H7 (cell line): ENCODE measurements at regions not wholly inside any gene's neighbourhood (a gene's known extent, or its start where the extent isn't known, plus 50 kb on each side); places are given as distances from the start of the nearest gene placed in this dataset.
"Not testable (repeated sequence)": the region's sequence is repeated elsewhere in the genome, so short reads cannot be mapped to it uniquely, and the experiment has no call there.

Experiments
- DNase-seq: peaks from one replicate; pipeline ENCODE4 v3.0.0; 2012
- H3K27me3 ChIP-seq: 2 replicates; pipeline ENCODE4 v1.6.0; 2011; ENCODE audit warnings: mild to moderate bottlenecking, low read length; ENCODE audit not compliant: control insufficient read depth, insufficient read depth
- H3K36me3 ChIP-seq: replicated peaks from 2 replicates; pipeline ENCODE4 v1.5.1; 2011; ENCODE audit warnings: low read length; ENCODE audit not compliant: control insufficient read depth, insufficient read depth
- H3K4me3 ChIP-seq: 2 replicates; pipeline ENCODE4 v1.5.1; 2011; ENCODE audit warnings: low read depth, mild to moderate bottlenecking, control low read depth, low read length, moderate library complexity; ENCODE audit not compliant: insufficient read depth

- DNase-seq, result no peak
- H3K4me3 ChIP-seq, result no peak overlapping the region
Measured at GRCh38 chr4:165548702-165549101, 169.9 kb downstream of the CPE start.

DNA sequence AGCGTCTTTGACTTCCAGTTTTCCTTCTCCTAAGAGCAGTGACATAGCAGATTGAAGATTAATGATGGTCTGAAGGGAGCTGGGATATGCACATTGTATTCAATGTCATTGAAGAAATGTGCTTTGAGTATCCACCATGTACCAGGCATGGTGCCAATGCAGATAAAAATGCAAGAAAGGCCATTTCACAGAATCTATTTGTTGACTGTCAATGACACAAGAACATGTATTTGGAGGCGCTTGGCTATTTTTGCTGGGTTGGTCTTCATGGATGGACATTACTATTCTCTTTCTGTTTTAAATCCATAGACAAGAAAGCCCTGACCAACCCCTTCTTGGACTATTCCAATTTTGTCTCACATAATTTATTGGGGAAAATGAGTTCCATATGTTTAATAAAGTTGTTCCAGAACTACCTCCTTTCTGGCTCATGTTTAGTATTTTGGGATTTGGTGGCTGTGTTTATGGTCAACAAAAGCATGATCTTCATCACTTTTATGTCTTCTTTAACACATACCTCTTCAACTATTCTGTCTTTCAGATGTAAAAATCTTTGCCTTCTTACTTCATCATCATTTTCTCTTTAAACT, 174.5 kb downstream of the CPE start:
- no peak for DNase-seq
- Histone ChIP-seq H3K4me3 (no peak overlapping the region), H3K27me3 (no peaks in the 10 kb centered on the region), H3K36me3 (no peaks in the 10 kb centered on the region)

More at GRCh38 chr4:165548702-165549101, 169.9 kb downstream of the CPE start:
- H3K27me3 ChIP-seq, result no peaks in the 10 kb centered on the region
- H3K36me3 ChIP-seq, result no peaks in the 10 kb centered on the region

- Histone ChIP-seq H3K36me3 (no peaks in the 10 kb centered on the region), H3K4me3 (no peak overlapping the region), H3K27me3 (no peaks in the 10 kb centered on the region)
- DNase-seq, result no peak
Measured at GRCh38 chr4:165555302-165555701, 176.5 kb downstream of the CPE start.

DNA sequence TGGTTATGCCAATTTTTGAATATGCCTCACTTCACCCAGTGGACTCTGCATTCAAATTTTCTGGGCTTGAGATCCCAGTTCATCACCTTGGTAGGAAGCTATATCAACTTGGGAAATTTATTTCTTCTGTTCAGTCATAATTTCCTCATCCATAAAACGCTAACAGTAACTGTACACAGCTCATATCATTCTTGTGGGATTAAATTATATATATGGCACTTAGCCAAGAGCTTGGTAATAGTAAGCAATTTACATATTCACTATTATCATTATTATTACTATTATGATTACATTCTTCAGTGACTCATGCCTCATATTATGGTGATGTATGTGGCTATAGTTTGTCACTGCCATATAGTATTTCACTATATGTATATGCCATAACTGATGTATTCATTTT, 177.6 kb downstream of the CPE start:
- H3K4me3 ChIP-seq, result no peak overlapping the region
- no peak for DNase-seq
- no peaks in the 10 kb centered on the region for H3K36me3 ChIP-seq
- no peaks in the 10 kb centered on the region for H3K27me3 ChIP-seq

- Histone ChIP-seq H3K27me3 (no peaks in the 10 kb centered on the region), H3K36me3 (no peaks in the 10 kb centered on the region), H3K4me3 (no peak overlapping the region)
- DNase-seq, result no peak
Measured at GRCh38 chr4:165560941-165561340, 182.1 kb downstream of the CPE start.

DNA sequence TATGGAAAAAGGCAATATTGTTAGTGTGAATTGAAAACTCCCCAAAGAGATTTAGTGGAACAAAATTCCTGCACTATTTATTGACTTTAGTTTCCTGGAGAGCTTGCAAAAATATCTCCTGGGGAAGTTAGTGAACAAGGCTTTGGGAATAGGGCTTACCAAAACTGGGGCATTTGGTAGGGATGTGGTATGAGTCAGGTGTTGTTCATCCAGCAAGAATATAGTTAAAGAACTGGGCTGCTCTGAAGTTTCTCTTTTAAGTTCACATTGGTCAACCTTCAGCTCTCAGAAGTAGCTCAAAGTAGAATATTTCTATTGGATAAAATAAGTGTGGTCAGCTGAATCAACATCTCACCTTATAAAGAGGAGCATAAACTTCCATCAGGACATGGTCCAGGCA, 185.0 kb downstream of the CPE start:
- H3K27me3 ChIP-seq, result no peaks in the 10 kb centered on the region
- H3K4me3 ChIP-seq, result no peak overlapping the region
- H3K36me3 ChIP-seq, result no peaks in the 10 kb centered on the region
- DNase-seq, result no peak

GRCh38 chr4:165569031-165569430, 190.2 kb downstream of the CPE start:
- H3K36me3 ChIP-seq, result no peaks in the 10 kb centered on the region
- no peak for DNase-seq

GRCh38 chr4:165571476-165571875, 192.7 kb downstream of the CPE start:
- not testable (repeated sequence) for H3K4me3 ChIP-seq, H3K36me3 ChIP-seq, DNase-seq, H3K27me3 ChIP-seq

More at GRCh38 chr4:165569031-165569430, 190.2 kb downstream of the CPE start:
- Histone ChIP-seq H3K4me3 (no peak overlapping the region), H3K27me3 (no peaks in the 10 kb centered on the region)

GRCh38 chr4:165580351-165580905, 201.6 kb downstream of the CPE start:
- no peaks in the 10 kb centered on the region for H3K36me3 ChIP-seq
- no peaks in the 10 kb centered on the region for H3K27me3 ChIP-seq
- no peak for DNase-seq
- no peak overlapping the region for H3K4me3 ChIP-seq

- no peak for DNase-seq
- no peaks in the 10 kb centered on the region for H3K27me3 ChIP-seq
- no peak overlapping the region for H3K4me3 ChIP-seq
- H3K36me3 ChIP-seq, result no peaks in the 10 kb centered on the region
Measured at GRCh38 chr4:165583341-165583740, 204.5 kb downstream of the CPE start.

DNA sequence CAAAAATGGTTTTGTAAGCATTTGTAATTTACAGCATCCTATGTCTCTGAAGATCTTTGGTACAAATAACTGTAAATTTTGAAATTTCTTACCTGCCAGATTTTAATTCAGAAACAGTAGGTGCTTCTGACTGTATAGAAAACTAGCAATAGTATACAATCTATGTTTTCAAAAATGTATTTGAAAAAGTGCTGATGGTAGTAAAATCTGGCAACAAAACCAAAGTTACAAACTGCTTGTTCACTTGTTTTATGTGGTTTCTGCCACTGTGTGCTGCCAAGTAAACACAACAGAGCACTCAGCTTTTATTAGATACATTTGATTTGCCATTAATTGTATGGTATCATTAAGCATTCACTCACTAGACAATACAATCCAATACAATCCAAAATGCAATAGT, 206.1 kb downstream of the CPE start:
- no peak for DNase-seq
- H3K36me3 ChIP-seq, result no peaks in the 10 kb centered on the region
- no peak overlapping the region for H3K4me3 ChIP-seq
- H3K27me3 ChIP-seq, result no peaks in the 10 kb centered on the region

- no peak for DNase-seq
- H3K27me3 ChIP-seq, result no peaks in the 10 kb centered on the region
Measured at GRCh38 chr4:165588534-165589315, 209.9 kb downstream of the CPE start.

GRCh38 chr4:165592386-165592785, 213.6 kb downstream of the CPE start:
- no peaks in the 10 kb centered on the region; the same call in 1 of the 2 replicates for H3K27me3 ChIP-seq
- no peak for DNase-seq
- H3K4me3 ChIP-seq, result no peak overlapping the region
- H3K36me3 ChIP-seq, result no peaks in the 10 kb centered on the region

More at GRCh38 chr4:165588534-165589315, 209.9 kb downstream of the CPE start:
- Histone ChIP-seq H3K36me3 (no peaks in the 10 kb centered on the region), H3K4me3 (no peak overlapping the region)

GRCh38 chr4:165597581-165598480, 219.0 kb downstream of the CPE start:
- DNase-seq, result no peak

More at GRCh38 chr4:165597581-165598480, 219.0 kb downstream of the CPE start:
- H3K4me3 ChIP-seq, result no peak overlapping the region
- no peaks in the 10 kb centered on the region; the same call in 1 of the 2 replicates for H3K27me3 ChIP-seq
- no peaks in the 10 kb centered on the region for H3K36me3 ChIP-seq
